GM12874 (cell line): ENCODE measurements at regions not wholly inside any gene's neighbourhood (a gene's known extent, or its start where the extent isn't known, plus 50 kb on each side); places are given as distances from the start of the nearest gene placed in this dataset.

Source experiments
- TF ChIP-seq, protein P1 (sequence below): IDR thresholded peaks from 2 replicates; pipeline ENCODE4 v1.5.1; 2011; ENCODE audit warnings: low read depth, mild to moderate bottlenecking, control low read depth, low read length, moderate library complexity; ENCODE audit not compliant: insufficient read depth

DNA sequence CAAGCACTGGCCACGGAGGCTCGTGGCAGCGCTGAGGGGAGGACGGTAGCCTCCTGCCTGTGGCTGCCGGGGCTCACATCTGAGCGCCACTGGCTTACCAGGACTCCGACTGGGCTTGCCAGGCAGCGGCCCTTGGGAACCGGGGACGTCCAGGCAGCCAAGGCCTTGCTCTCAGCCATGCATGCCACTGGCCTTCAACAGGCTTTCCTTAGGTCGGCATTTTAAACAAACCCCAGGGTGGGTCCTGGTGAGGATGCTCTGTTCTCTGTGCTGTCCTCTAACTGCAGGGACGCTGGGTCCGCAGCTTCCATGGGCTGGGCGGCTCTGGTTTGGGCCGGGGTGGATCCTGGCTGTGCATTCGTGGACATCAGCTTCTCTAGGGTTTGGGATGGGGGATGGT is 59.1 kb upstream of the BHLHE23 start:
- TF ChIP-seq, protein P1, sequence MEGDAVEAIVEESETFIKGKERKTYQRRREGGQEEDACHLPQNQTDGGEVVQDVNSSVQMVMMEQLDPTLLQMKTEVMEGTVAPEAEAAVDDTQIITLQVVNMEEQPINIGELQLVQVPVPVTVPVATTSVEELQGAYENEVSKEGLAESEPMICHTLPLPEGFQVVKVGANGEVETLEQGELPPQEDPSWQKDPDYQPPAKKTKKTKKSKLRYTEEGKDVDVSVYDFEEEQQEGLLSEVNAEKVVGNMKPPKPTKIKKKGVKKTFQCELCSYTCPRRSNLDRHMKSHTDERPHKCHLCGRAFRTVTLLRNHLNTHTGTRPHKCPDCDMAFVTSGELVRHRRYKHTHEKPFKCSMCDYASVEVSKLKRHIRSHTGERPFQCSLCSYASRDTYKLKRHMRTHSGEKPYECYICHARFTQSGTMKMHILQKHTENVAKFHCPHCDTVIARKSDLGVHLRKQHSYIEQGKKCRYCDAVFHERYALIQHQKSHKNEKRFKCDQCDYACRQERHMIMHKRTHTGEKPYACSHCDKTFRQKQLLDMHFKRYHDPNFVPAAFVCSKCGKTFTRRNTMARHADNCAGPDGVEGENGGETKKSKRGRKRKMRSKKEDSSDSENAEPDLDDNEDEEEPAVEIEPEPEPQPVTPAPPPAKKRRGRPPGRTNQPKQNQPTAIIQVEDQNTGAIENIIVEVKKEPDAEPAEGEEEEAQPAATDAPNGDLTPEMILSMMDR, result no peak

DNA sequence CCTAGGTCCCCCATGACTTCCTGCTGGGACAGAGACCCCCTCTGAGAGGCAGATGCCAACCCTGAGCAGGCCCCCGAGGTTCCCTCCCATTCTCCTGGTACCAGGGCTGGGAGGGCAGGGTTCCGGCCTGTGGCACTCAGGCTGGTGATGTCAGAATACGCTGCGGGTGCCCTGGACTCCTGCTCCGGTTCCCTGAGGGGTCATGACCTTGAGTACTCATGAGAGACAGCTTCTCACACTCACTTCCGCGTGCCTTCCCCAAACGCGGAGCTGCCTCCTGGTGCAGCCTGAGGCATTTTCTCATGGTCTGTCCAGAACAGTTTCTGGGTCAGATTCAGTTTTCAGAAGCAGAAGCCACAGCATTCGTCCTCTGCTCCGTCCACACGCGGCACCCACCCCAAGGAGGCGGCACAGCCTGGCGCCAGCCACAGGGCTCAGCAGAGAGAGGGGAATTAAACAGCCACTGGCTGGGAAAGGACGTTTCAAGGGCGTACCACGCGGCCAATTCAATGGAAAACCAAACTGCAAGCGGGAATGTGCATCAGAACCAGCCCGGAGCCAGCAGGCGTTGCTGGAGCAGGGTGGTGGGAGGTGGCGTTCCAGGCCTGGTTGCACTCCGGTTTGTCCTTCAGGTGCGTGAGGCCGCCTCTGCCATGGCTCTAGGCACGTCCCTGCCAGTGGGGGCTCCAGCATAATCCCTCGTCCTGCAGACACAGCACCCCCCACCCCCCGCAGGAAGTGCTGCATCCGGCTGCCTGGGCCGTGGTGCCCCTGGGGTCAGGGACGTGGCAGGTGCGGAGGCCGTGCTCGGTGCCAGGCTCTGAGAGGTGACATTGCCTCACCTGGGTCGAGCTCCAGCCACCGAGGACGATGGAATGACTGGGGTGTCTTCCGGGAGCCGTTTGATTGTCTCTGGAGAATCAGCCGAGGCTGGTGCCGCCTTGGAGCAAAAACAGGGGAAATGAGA is 58.3 kb upstream of the BHLHE23 start:
- TF ChIP-seq, protein P1, result no peak

DNA sequence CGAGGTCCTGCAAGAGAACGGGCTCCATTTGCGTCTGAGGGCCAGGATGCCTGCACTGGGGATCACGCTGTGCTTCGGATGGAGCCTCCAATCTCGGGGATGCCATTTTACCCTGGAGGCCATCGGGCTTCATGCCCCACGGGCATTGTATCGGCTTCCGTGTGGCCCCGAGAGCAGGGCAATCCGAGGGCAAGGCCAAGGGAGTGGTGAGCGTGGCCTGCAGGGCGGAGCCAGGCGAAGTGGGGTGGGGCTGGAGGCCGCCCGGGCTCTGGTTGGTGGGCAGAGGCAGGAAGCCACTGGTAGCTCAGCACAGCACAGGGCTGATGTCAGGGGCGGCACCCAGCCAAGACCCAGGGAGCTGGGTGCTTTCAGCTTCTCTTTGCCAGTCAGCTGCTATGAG is 57.5 kb upstream of the BHLHE23 start:
- TF ChIP-seq, protein P1, result no peak

DNA sequence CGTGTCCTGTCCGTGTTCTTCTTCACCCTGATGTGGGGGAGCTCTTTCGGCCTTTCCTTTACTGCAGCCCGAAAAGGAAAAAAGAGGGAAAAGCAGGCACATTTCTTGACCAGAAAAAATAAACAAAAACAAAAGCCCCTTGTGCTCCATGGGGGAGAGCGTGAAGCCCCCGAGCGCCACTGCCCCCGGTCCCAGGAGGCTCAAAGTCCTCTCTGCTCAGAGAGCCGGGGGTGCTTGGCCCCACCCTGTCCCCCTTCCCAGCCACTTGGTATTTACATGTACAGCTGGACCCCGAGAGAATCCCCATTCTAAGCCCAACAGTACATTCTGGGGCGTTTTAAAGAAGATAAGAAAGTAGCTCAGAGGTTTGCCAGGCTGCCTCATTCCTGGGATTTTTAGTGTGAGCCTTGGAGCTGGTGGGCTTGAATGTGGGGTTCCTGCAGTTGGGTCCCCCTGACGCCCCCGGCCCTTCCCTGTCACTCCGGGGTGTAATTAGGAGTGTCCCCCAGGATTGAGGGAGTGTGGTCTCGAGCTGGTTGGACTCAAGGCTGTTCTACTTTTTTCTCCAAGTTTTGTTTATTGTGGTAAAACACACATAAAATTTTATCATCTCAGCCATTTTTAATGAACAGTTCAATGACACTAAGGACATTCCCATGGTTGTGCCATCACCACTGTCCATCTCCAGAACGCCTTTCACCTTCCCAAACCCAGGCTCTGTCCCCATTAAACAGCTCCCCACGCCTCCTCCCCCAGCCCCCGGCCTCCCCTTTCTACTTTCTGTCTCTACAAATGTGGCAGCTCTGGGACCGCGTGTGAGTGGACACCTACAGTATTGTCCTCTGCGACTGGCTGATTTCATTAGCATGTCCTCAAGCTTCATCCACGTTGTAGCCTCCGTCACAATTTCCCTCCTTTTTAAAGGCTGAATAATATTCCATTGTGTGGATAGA is 55.7 kb upstream of the BHLHE23 start:
- TF ChIP-seq, protein P1, result no peak

DNA sequence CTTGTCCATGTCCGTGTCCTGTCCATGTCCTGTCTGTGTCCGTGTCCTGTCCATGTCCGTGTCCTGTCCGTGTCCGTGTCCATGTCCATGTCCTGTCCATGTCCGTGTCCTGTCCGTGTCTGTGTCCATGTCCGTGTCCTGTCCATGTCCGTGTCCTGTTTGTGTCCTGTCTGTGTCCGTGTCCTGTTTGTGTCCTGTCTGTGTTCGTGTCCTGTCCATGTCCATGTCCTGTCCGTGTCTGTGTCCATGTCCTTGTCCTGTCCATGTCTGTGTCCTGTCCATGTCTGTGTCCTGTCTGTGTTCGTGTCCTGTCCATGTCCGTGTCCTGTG is 55.0 kb upstream of the BHLHE23 start:
- TF ChIP-seq, protein P1, result no peak

DNA sequence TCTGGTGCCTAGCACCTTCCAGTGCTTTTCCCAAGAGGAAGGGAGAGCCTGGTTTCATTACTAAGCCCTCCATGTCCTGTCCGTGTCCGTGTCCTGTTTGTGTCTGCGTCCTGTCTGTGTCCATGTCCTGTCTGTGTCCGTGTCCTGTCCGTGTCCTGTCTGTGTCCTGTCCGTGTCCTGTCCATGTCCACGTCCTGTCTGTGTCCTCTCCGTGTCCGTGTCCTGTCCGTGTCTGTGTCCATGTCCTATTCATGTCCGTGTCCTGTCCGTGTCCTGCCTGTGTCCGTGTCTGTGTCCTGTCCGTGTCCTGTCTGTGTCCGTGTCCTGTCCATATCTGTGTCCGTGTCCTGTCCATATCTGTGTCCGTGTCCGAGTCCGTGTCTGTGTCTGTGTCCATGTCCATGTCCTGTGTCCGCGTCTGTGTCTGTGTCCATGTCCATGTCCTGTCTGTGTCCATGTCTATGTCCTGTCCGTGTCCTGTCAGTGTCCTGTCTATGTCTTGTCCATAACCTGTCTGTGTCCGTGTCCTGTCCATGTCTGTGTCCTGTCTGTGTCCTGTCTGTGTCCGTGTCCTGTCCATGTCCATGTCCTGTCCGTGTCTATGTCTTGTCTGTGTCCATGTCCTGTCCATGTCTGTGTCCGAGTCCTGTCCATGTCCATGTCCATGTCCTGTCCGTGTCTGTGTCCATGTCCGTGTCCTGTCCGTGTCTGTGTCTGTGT is 54.4 kb upstream of the BHLHE23 start:
- TF ChIP-seq, protein P1, result no peak
